ENCODE measurements at regions not wholly inside any gene's neighbourhood (a gene's known extent, or its start where the extent isn't known, plus 50 kb on each side); places are given as distances from the start of the nearest gene placed in this dataset.

DNA sequence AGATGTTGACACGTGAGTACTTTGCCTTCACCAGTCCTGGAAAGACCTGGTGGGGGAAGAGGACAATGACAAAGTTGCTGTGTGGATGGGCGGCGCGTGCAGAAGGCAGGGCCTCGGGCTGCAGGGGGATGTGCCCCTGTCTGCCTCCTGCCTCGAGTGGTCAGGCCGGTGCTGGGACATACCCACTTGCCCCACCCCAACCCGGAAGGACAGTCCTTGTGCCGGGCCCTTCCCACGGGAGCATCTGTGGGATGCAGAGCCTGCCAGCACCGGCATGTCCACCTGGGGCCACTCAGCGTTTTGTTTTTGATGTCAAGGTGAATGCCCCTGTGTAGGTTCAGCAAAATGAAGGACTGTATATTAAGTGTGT lies 60.5 kb upstream of the BHLHE23 start:
- Mint-ChIP-seq H3K9me3 (no peaks in the 10 kb centered on the region), H3K4me3 (no peak overlapping the region), H3K27me3 (ENCODE audit: low read depth) (peaks cover 57% of the 10 kb centered on the region), H3K36me3 (ENCODE audit: low read depth) (no peaks in the 10 kb centered on the region), H3K27ac (no peak overlapping the region), H3K4me1 (no peaks in the 10 kb centered on the region)
- TF ChIP-seq, protein P1, sequence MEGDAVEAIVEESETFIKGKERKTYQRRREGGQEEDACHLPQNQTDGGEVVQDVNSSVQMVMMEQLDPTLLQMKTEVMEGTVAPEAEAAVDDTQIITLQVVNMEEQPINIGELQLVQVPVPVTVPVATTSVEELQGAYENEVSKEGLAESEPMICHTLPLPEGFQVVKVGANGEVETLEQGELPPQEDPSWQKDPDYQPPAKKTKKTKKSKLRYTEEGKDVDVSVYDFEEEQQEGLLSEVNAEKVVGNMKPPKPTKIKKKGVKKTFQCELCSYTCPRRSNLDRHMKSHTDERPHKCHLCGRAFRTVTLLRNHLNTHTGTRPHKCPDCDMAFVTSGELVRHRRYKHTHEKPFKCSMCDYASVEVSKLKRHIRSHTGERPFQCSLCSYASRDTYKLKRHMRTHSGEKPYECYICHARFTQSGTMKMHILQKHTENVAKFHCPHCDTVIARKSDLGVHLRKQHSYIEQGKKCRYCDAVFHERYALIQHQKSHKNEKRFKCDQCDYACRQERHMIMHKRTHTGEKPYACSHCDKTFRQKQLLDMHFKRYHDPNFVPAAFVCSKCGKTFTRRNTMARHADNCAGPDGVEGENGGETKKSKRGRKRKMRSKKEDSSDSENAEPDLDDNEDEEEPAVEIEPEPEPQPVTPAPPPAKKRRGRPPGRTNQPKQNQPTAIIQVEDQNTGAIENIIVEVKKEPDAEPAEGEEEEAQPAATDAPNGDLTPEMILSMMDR (IDR thresholded peaks at IDR 0.05; ENCODE audit: unreplicated experiment in 3 of 3), result no peak

DNA sequence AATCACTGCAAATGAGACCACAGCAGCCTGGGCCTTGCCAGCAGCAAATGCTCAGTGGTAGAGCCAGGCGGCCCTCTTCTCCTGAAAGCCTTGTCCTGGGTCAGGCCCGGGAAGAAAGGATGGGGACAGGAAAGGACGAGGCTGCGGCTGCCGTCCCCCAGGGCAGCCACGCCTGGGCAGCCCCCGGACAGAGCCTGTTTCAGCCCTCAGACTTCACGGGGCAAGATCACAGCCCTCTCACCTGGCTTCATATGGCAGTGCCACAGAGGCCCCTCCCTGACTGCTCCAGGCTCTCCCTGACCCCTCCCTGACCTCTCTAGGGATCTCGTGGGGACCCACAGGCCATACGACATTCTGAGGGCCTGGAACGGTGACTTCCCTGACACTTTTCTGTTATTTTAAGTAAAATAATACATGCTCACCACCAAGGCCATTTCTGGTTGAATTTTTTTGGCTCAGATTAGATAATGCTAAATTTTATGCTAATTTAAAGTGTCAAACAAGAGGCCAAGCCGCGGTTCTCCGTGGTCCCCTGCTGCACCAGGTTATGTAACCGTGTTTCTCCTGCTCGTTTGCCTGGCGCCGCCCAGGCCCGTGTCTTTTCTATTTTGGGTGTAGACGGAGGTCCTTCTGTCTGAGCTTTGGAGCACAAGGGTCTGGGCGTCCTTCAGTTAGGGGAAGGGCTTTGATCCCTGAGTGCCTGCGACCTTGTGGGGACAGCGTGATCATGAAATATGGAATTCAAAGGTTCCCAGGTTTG lies 59.9 kb upstream of the BHLHE23 start:
- Mint-ChIP-seq H3K27me3 (ENCODE audit: low read depth) (peaks cover 60% of the 10 kb centered on the region), H3K27ac (no peak overlapping the region), H3K36me3 (ENCODE audit: low read depth) (no peaks in the 10 kb centered on the region), H3K4me3 (no peak overlapping the region), H3K9me3 (no peaks in the 10 kb centered on the region), H3K4me1 (no peaks in the 10 kb centered on the region)
- TF ChIP-seq, protein P1 (IDR thresholded peaks at IDR 0.05; ENCODE audit: unreplicated experiment in 3 of 3), result no peak

DNA sequence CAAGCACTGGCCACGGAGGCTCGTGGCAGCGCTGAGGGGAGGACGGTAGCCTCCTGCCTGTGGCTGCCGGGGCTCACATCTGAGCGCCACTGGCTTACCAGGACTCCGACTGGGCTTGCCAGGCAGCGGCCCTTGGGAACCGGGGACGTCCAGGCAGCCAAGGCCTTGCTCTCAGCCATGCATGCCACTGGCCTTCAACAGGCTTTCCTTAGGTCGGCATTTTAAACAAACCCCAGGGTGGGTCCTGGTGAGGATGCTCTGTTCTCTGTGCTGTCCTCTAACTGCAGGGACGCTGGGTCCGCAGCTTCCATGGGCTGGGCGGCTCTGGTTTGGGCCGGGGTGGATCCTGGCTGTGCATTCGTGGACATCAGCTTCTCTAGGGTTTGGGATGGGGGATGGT lies 59.1 kb upstream of the BHLHE23 start:
- peaks cover 59% of the 10 kb centered on the region for H3K27me3 Mint-ChIP-seq (ENCODE audit: low read depth)
- H3K4me1 Mint-ChIP-seq, result no peaks in the 10 kb centered on the region
- no peaks in the 10 kb centered on the region for H3K9me3 Mint-ChIP-seq
- no peak overlapping the region for H3K4me3 Mint-ChIP-seq
- TF ChIP-seq, protein P1 (IDR thresholded peaks at IDR 0.05; ENCODE audit: unreplicated experiment in 3 of 3), result no peak
- no peaks in the 10 kb centered on the region for H3K36me3 Mint-ChIP-seq (ENCODE audit: low read depth)
- no peak overlapping the region for H3K27ac Mint-ChIP-seq

DNA sequence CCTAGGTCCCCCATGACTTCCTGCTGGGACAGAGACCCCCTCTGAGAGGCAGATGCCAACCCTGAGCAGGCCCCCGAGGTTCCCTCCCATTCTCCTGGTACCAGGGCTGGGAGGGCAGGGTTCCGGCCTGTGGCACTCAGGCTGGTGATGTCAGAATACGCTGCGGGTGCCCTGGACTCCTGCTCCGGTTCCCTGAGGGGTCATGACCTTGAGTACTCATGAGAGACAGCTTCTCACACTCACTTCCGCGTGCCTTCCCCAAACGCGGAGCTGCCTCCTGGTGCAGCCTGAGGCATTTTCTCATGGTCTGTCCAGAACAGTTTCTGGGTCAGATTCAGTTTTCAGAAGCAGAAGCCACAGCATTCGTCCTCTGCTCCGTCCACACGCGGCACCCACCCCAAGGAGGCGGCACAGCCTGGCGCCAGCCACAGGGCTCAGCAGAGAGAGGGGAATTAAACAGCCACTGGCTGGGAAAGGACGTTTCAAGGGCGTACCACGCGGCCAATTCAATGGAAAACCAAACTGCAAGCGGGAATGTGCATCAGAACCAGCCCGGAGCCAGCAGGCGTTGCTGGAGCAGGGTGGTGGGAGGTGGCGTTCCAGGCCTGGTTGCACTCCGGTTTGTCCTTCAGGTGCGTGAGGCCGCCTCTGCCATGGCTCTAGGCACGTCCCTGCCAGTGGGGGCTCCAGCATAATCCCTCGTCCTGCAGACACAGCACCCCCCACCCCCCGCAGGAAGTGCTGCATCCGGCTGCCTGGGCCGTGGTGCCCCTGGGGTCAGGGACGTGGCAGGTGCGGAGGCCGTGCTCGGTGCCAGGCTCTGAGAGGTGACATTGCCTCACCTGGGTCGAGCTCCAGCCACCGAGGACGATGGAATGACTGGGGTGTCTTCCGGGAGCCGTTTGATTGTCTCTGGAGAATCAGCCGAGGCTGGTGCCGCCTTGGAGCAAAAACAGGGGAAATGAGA lies 58.3 kb upstream of the BHLHE23 start:
- Mint-ChIP-seq H3K9me3 (no peaks in the 10 kb centered on the region), H3K36me3 (ENCODE audit: low read depth) (no peaks in the 10 kb centered on the region), H3K27ac (no peak overlapping the region), H3K4me1 (no peaks in the 10 kb centered on the region), H3K4me3 (no peak overlapping the region), H3K27me3 (ENCODE audit: low read depth) (peaks cover 51% of the 10 kb centered on the region)
- TF ChIP-seq, protein P1 (IDR thresholded peaks at IDR 0.05; ENCODE audit: unreplicated experiment in 3 of 3), result no peak

DNA sequence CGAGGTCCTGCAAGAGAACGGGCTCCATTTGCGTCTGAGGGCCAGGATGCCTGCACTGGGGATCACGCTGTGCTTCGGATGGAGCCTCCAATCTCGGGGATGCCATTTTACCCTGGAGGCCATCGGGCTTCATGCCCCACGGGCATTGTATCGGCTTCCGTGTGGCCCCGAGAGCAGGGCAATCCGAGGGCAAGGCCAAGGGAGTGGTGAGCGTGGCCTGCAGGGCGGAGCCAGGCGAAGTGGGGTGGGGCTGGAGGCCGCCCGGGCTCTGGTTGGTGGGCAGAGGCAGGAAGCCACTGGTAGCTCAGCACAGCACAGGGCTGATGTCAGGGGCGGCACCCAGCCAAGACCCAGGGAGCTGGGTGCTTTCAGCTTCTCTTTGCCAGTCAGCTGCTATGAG lies 57.5 kb upstream of the BHLHE23 start:
- Mint-ChIP-seq H3K4me3 (no peak overlapping the region), H3K9me3 (no peaks in the 10 kb centered on the region), H3K27ac (no peak overlapping the region), H3K4me1 (no peaks in the 10 kb centered on the region), H3K36me3 (ENCODE audit: low read depth) (no peaks in the 10 kb centered on the region), H3K27me3 (ENCODE audit: low read depth) (peaks cover 46% of the 10 kb centered on the region)
- TF ChIP-seq, protein P1 (IDR thresholded peaks at IDR 0.05; ENCODE audit: unreplicated experiment in 3 of 3), result no peak
